NCI-H69 (cell line): ENCODE measurements at regions not wholly inside any gene's neighbourhood (a gene's known extent, or its start where the extent isn't known, plus 50 kb on each side); places are given as distances from the start of the nearest gene placed in this dataset.

Experiments used
- DNase-seq: peaks from one replicate; lab custom pipeline; 2025; lab: John Stamatoyannopoulos, UW

DNA sequence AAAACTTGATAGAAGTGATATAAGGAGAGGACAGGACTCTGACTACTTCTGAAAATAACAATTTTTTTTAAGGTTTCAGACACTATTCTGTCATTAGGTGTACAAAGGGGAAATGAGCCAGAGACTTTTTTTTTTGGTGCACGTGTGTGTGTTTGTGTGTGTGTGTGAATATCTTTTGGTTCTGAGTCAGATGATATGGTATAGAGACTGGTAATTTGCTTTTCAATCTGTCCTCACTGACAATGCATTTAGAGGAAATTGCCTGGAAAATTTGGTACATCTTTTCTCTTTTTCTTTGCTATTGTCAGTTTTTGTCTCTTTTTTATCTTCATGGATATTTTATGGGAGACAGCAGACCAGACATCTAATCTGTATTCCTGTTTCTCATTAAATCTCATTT lies 59.3 kb downstream of the DDIT4L start:
- no peak for DNase-seq

DNA sequence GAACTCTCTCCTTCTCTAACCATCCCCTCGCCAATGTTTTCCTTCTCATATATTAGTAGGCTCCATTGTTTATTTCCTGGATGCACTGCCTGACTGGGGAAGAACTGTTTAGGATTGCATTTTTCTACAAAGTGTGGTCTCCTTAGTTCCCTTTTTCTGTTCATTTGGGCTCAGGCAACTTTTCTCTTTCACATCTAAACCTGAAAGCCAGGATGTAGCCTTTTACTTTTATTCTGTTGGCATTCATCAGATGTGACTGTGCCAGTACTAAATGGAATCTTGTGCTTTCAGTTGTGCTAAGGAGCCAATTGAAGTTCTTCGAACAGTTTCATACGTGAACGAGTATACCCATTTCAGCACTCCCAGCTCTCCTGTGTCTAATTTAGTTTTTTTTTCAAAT lies 59.8 kb downstream of the DDIT4L start:
- no peak for DNase-seq

DNA sequence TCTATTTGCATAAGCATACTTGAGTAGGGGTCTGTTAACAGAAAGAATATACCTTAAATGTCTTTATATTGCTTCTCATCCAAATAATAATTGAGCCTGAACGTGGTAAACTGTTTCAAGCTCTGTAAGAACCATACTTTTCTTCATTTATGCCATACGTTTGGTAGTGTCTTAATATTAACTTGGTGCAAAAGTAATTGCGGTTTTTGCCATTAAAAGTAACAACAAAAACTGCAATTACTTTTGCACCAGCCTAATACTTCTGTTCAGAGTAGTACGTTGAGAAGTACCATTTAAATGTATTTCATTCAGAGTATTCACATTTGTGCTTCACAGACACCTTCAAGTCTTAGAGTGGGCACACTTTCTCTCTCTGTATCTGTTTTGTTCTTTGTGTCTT lies 60.5 kb downstream of the DDIT4L start:
- no peak for DNase-seq

DNA sequence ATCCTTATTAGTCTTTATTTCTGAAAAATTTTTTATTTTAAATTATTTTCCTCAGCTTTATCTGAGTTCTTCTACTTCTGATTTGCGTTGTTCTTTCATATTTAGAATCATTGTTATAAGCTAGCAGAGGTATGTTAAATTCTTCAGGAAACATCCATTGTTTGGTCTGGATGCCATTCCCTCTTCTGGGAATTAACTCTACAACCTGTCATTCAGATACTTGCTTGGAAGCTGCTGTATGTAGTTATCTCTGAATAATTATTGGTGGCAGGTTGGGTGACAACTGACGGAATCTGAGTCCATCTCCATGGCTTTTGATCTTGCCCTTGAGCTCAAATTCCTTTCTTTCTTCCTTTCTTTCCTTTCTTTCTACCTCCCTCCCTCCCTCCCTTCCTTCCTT lies 61.9 kb downstream of the DDIT4L start:
- no peak for DNase-seq

DNA sequence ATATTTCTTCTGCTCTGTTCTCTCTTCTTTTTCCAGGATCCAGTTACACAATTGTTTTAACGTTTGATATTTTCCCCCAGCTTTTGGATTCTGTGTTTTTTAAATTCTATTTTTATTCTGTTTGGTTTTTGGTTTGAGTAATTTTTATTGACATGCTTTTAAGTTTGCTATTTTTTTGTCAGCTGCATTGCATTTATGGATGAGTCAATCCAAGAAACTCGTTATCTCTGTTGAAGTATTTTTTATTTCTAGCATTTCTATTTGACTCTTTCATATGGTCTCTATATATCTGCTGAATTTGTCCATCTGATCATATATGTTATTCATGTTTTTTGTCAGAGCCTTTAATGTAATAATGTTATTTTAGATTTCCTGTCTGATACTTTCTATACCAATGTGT lies 65.6 kb downstream of the DDIT4L start:
- DNase-seq = no peak

DNA sequence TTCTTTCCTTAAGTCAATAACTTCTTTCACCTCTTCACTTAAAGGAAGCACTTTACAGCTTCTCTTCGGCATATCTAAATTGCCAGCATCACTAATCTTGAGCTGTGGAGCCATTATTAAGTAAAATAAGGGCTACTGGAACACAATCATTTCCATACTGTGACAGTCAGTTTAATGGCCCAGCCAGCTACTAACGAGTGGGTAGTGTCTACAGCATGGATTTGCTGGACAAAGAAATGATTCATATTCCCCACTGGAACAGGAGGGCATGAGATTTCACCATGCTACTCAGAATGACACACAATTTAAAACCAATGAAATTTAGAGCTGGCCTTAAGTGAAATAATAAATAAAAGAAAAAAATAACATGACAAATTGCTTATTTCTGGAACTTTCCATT lies 72.1 kb downstream of the DDIT4L start:
- DNase-seq = peak; percentile 27

DNA sequence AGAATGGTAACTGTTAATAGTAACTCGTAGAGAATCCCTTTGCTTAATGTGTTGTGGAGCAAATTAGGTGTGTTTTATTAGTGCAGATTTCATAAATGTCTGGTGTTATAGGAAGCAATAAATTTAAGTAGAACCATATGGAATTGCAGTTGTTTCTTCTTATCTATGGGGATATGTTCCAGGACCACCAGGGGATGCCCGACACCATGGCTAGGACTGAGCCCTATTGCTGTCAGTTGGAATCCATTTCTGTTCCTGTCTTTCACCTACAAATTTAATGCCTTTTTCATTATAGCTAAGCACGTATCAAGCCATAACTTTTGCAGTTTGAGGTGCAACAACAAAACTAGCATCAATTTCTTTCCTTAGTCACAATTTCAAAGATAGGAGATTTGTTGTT lies 72.5 kb downstream of the DDIT4L start:
- no peak for DNase-seq

DNA sequence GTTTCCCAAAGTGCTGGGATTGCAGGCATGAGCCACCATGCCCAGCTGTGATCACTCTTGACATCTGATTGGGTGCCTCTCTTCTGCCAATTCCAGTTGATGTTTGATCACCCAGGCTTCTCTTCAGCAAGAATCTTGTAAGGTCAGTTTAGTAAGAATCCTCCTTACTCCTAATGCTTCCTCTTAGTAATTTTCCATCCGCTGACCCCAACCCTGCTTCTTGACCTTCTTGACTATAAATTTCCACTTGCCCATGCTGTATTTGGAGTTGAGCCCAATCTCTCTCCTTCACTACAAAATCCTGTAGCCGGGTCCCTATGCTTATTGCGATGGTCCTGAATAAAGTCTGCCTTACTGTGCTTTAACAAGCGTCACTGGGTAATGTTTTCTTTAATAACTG lies 75.4 kb downstream of the DDIT4L start:
- no peak for DNase-seq

DNA sequence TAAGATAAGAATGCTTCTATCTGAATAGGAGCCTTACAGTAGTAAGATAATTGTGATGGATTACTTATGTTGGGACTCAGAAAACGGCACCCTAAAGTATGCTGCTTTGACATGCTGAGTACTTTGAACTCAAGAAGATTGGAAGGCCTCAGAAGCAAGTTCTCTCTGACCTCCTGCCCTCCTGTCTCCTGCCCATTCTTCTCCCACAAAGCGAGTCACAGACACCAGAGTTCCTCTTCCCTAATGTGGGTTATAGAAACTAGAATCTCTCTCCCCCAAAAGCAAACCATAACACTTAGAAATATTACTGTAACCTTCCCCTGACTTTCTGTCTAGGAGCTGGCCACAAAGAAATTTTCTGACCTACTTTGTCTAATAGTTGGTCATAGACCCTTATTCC lies 76.5 kb downstream of the DDIT4L start:
- DNase-seq = no peak

DNA sequence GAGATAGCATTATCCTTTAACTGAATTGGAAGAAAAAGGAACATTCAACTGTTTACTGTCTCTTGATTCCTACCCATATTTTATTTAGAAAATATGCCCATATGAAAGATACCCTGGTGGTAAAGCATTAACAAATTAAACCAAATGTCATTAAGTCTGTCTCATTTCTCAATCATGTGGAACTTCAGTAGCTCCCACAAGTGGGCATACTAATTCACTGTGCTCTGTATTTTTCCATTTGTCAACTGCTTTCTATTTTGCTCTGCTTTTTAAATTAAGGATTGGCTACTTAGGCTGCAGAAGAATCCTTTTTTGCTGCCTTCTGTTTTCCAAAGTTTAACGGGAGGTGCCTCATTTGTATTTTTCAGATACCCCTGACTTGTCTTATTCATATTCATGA lies 77.2 kb downstream of the DDIT4L start:
- DNase-seq = no peak

DNA sequence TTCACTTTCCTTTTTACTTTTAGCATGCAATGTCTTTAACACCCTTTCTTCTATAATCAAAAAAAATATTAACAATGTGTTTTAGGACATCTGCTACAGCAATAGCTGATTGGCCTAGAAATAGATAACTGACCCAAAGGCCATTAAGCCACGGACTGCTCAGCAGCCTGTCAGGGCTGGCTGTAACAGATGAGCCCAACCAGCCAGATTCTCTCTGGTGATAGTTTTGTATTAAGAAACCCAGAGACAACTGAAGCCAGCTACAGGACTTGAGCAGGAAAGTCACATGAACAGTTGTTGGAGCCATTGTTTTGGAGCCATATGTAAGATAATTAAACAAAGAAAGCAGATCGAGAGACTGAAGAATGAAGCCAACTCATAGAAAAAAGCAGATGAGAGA lies 80.3 kb downstream of the DDIT4L start:
- DNase-seq = no peak

DNA sequence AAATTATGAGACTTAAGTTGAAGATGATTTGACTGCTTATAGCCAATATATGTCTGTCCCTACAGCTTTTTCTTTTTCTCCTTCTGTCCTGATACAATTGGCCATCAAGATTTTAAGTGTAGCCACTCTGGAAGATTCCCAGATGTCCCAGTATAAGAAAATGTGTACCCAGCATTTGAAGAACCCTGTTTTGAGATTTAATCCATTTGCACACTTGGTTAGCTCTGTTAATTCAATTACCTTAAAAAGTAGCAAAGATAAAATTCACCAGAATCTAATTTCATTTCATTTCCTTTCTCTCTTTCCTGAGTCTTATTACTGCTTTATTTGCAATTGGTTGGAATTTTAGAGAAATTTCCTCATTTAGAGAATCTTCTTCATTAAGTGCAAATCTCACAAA lies 81.4 kb downstream of the DDIT4L start:
- no peak for DNase-seq

DNA sequence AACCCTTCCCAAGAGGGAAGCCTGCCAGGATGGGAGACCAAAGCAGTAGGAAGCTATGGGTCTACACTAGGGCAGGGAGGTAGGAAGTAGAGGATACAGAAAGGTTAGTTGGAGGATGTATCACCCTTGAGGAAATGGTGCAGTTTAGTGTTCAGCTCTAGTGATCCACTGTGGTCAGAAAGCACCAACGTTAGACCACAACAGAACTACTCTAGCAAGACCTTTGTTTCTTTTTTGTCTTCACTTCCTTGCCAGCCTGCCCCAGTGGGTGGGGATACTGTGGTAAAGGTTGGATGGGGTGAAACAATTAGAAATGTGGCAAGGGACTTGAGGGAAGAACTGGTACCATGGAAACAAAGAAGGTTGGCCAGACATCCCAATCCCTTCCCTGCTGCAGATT lies 83.3 kb downstream of the DDIT4L start:
- DNase-seq = no peak

DNA sequence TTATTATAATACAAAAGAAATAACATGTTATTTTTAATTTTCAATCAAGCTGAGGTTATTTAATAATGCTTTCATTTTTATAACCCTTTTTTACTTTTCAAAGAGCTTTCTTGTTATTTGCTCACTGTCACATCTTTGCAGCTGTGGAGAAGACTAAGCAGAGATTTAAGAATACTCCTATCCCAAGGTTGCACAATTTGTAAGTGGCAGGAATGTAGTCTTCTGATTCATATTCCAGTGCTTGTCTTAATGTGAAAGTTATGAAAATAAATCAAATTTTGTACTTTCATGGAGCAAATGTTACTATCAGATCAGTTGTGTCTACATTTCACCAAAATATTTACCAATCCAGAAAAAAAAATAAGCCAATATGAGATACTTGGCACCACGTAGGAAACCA lies 86.6 kb downstream of the DDIT4L start:
- DNase-seq = no peak

DNA sequence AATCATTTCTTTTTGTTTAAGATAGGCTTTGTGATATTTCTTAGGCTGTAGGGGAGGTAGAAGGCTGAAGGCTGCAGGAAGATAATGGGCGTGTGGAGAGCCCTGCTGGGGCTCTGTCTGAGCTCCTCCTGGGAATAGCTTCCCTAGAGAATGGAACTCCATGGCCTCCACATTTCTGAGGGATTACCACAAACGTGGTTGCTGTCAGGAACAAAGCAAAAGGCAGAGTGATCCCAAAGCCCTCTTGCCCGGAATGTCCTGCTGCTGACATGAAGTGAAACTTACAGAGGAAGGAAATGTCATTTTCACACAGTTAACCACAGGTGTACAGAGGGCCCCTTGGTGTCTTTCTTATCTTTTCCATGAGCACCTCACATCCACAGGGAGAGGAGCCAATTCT lies 89.3 kb downstream of the DDIT4L start:
- DNase-seq = no peak

DNA sequence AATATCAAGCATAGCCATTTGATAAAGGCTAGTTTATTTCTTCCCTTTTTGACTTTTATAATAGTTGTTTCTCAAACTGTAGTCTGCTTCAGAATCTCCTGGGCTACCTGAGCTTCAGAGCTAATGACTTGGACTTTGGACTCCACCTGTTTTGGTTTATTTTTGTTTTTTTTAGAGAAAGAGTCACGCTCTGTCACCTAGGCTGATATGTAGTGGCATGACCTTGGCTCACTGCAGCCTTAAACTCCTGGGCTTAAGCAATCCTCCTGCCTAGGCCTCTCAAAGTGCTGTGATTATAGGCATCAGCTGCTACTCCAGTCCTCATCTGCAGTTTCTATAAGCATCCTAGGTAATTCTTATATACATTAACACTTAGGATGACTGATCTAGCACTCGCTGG lies 90.5 kb downstream of the DDIT4L start:
- DNase-seq = no peak

DNA sequence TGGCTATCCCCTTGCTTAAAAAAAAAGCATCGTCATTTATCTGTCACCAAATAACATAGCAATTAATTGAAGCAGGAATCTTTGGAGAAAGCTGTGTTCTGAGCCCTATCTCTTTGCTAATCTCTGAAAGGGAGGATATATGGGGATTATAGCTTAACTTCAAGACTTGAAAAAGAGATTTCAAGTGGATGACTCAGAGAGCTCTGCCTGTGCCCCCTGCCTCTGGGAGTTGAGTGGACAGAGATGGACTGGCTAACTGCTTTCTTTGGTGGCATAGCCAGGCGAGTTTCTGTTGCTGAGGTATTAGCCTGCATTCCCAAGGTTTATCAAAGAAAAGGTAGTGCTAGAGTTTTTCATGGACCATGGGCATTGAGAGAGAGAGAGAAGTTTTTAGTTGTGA lies 91.6 kb downstream of the DDIT4L start:
- no peak for DNase-seq

DNA sequence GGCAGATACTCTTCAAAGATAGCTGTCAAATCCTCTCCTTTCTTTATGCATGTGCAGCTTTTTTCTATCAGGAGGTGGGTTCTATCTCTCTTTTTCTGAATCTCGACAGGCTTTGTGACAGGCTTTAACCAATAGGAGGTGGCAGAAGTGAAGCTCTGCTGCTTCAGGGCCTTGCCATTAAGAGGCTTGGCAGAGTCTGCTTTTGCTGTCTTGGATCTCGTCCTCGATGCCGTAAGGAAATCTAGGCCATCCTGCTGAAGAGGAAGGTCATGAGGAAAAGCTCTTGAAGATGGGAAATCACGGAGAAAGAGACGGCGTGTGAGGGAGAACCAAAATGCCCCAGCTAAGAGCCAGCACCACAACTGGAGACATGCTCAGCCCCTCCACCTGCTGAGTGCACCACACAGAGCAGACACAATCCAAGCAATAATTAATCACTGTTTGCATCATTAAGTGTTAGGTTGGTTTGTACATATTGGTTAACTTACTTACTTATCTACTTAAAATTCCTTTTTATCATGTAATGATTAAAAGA lies 92.2 kb downstream of the DDIT4L start:
- DNase-seq = no peak

DNA sequence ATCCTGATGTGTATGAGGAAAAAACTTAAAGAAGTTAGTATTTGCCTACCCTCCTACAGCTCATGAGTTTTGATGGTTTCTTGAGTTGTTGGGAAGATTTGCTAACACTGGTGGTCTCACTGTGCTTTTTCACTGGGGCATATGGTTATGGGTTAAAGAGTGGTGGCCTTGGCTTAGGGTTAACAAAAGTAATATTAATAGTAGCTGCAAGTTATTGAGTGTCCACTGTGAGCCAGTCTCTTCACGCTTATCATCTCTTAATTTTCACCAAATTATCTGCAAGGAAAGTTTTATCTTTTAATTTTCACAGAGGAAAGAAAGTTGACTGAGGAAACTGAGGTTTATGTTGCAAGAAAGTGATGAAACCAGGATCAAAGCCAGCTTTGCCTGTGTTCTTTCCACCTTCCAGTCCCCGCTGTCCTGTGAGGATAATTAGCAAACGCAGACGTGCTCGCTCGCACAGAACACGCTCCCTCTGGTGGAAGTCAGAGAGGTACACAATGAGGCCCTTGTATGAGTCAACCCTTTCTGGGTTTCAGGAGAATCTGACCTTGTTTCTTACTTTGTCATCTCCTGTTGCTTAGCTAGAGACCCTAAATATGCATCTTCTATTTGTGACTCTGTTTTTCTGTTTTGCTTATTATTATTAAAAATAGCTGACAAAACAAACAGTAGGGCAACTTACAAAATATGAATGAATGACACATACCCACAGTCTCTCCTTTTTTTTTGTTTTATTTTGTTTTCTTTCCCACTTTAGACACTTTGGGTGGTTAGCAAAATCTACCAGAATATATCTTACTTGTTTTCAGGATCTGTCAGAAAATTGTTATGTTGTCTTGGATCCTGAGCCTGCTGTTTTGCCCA lies 94.3 kb downstream of the DDIT4L start:
- peak; percentile 69 for DNase-seq

DNA sequence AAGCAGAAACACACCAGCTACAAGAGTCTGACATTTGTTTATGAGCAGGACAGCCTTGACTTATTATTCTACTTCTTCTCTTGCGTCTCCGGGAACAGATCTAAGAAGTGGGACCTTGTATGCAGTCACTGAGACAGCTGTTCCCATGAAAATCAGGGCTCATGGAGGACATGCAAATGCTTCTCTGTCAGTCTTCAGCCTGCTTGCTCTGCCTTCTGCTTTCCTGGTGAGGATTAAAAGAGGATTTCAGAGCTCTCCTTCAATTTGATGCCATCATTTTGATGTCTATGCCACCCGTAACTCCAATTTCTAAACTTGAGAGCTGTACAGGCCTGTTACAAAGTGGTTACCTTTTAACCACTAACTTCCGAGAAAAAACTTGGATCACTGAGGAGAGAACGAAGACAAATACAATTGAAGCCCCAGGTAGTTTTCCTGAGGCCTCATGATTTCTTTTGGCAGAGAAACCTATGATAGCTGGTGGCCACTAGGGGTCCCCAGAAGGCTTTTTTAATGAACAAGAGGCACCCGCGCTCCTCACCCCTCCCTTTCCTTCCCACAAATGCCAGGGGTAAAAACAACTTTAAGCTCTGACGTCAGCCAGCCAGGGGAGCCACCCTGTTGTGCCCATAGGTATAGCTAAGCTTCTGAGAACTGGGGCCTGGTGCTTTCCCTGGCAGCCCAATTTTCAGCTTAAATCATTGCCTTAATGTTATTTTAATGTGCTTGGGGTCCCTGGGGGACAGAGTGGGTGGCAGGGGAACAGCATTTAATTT lies 97.0 kb downstream of the DDIT4L start:
- peak; percentile 91 for DNase-seq

DNA sequence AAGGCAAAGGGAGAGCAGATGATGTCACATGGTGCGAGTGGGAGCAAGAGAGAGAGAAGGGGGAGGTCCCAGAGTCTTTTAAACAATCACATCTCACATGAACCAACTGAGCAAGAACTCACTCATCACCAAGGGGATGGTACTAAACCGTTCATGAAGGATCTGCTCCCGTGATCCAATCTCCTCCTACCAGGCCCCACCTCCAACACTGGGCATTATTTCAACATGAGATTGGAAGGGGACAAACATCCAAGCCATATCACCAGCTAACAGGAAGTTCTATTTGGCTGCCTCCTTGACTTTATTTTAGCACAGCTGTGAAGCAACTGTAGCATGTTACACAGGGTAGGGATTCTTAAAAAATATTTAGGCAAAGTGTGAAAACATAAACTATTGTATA lies 102.5 kb downstream of the DDIT4L start:
- no peak for DNase-seq

DNA sequence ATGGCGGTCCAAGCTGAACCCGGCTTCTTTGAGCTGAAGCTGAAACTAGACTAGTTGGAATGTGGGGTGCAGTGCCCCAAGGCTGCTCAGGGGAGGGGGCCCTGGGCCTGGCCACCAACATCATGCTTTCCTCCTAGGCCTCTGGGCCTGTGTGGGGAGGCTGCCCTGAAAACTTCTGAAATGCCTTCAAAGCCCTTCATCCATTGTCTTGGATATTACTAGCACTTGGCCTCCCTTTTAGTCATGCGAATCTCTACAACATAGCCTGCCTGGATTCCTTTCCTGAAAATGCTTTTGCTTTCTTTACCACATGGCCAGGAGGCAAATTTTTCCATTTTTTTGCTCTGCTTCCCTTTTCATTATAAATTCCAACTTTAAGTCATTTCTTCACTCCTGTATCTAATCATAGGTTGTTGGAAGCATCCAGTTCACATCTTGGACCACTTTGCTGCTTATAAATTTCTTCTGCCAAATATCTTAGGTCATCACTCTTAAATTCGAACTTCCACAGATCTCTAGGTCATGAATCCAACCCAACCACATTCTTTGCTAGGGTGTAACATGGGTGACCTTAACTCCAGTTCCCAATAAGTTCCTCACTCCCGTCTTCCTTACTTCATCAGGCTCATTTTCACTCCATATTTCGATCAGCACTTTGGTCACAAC lies 103.4 kb downstream of the DDIT4L start:
- no peak for DNase-seq

DNA sequence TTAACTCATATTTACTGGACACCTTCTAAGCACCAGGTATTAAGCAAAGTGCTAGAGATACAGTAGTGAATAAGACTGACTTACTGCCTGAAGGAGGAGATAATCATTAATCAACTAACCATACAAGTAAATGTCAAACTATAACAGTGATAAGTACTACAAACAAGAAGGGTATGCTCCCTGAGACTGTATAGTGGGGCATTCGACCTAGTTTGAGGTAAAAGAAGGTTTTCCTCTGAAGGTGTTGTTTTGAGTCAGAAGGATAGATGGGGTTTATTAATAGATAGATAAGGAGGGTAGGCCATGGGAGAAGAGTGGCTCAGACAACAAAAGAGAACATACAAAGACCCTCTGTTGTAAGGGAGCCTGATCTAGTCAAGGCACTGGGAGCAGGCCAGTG lies 105.4 kb downstream of the DDIT4L start:
- DNase-seq = no peak
